Tibial artery (tissue), 4 donors: ENCODE measurements at regions not wholly inside any gene's neighbourhood (a gene's known extent, or its start where the extent isn't known, plus 50 kb on each side); places are given as distances from the start of the nearest gene placed in this dataset.

ENCODE experiments used
- DNase-seq, 2 donors: peaks; one replicate each; pipeline ENCODE4 v3.0.0-alpha.2; 2019
- H3K27ac ChIP-seq, 2 donors: fragments of 200-600 bp; sonication (generic) in 1 of 2; 1 replicate in 1 of 2; 2 replicates in 1 of 2; pipeline ENCODE4 v1.5.1; 2018 to 2019; ENCODE audit warnings: mild to moderate bottlenecking in 1 of 2
- H3K27me3 ChIP-seq, 2 donors: fragments of 200-600 bp; sonication (generic) in 1 of 2; one replicate each; pipeline versions ENCODE4 v1.5.1 to v1.6.0; 2016 to 2019
- H3K36me3 ChIP-seq, 3 donors: fragments of 200-600 bp; sonication (generic) in 2 of 3; one replicate each; pipeline ENCODE4 v1.5.1; 2016 to 2019; ENCODE audit warnings: mild to moderate bottlenecking in 2 of 3
- H3K4me1 ChIP-seq, 4 donors: fragments of 200-600 bp; sonication (generic) in 2 of 4; 1 replicate in 3 of 4; 2 replicates in 1 of 4; pipeline ENCODE4 v1.5.1; 2016 to 2019
- H3K4me3 ChIP-seq, 2 donors: fragments of 200-600 bp; sonication (generic) in 1 of 2; 1 replicate in 1 of 2; 2 replicates in 1 of 2; pipeline ENCODE4 v1.5.1; 2018 to 2019; ENCODE audit warnings: mild to moderate bottlenecking in 2 of 2
- H3K9me3 ChIP-seq, 3 donors: fragments of 200-600 bp; sonication (generic) in 1 of 3; one replicate each; pipeline ENCODE4 v1.5.1; 2016 to 2019
- CTCF ChIP-seq, 2 experiments: fragments of 200-600 bp in 1 of 2; fragments of 450-650 bp in 1 of 2; IDR thresholded peaks; one replicate each; pipeline ENCODE4 v1.5.1; 2017 to 2019; ENCODE audit warnings: antibody characterized with exemption in 2 of 2, mild to moderate bottlenecking in 1 of 2, moderate library complexity in 1 of 2
- intact Hi-C: fragments of 100-400 bp; cut with DNase I; formaldehyde crosslinking; loops from one replicate; pipeline ENCODE4 v1.15.0; 2023; ENCODE audit warnings: low total_unique reads

DNA sequence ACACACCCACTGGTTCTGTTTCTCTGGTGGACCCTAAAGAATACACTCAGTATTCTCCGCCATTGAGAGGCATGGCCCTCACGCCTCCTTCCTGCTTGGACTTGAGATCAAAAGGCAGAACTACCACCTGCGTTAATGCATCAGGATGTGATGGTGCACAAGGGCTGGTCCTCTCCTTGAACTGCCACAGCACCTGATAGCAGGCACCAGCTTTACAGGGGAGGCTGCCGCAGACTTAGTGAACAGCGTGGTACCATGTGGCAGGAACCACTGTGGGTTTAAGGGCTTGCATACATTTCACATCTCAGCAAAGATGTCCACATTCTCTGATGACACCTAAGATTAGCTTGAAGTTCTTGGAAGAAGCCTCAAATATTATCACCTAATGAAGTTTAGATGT is 208.7 kb downstream of the GADD45G start:
- no peak for DNase-seq
- no peak for TF ChIP-seq CTCF (IDR thresholded peaks at IDR 0.05)
- intact Hi-C loops: loop anchor here (10.0 kb wide), 1 partner anchor 79 kb away; no protein-coding TSS in a partner anchor

GRCh38 chr9:89814340-89815040 is 209.7 kb downstream of the GADD45G start:
- no peaks in the 10 kb centered on the region for H3K36me3 ChIP-seq
- intact Hi-C loops: loop anchor here (10.0 kb wide), 1 partner anchor 80 kb away; no protein-coding TSS in a partner anchor
- H3K4me3 ChIP-seq: no peak overlapping the region
- no peak for TF ChIP-seq CTCF (IDR thresholded peaks at IDR 0.05)
- no peak for DNase-seq
- no peaks in the 10 kb centered on the region for H3K9me3 ChIP-seq
- peaks cover 0 to 12% (median 9%) of the 10 kb centered on the region in 4 donors for H3K4me1 ChIP-seq
- H3K27ac ChIP-seq: no peak overlapping the region
- peaks cover 0 to 10% of the 10 kb centered on the region in 2 donors for H3K27me3 ChIP-seq

More for the DNA sequence above, 208.7 kb downstream of the GADD45G start:
- Histone ChIP-seq H3K36me3 (no peaks in the 10 kb centered on the region), H3K9me3 (no peaks in the 10 kb centered on the region), H3K27me3 (peaks cover 0 to 10% of the 10 kb centered on the region in 2 donors), H3K4me1 (peaks cover 0 to 12% (median 9%) of the 10 kb centered on the region in 4 donors), H3K4me3 (no peak overlapping the region), H3K27ac (no peak overlapping the region)

GRCh38 chr9:89815061-89815902 is 210.5 kb downstream of the GADD45G start:
- peaks cover 0 to 10% of the 10 kb centered on the region in 2 donors for H3K27me3 ChIP-seq

GRCh38 chr9:89815903-89816573 is 211.2 kb downstream of the GADD45G start:
- H3K4me3 ChIP-seq: no peak overlapping the region
- DNase-seq: no peak
- peaks cover 0 to 10% of the 10 kb centered on the region in 2 donors for H3K27me3 ChIP-seq
- no peaks in the 10 kb centered on the region for H3K36me3 ChIP-seq
- H3K27ac ChIP-seq: no peak overlapping the region
- H3K4me1 ChIP-seq: peaks cover 0 to 12% (median 9%) of the 10 kb centered on the region in 4 donors
- intact Hi-C loops: loop anchor here (10.0 kb wide), 1 partner anchor 81 kb away; no protein-coding TSS in a partner anchor
- TF ChIP-seq CTCF (IDR thresholded peaks at IDR 0.05): no peak
- H3K9me3 ChIP-seq: no peaks in the 10 kb centered on the region

More at GRCh38 chr9:89815061-89815902, 210.5 kb downstream of the GADD45G start:
- H3K27ac ChIP-seq: no peak overlapping the region
- H3K9me3 ChIP-seq: no peaks in the 10 kb centered on the region
- peaks cover 0 to 12% (median 9%) of the 10 kb centered on the region in 4 donors for H3K4me1 ChIP-seq
- no peaks in the 10 kb centered on the region for H3K36me3 ChIP-seq
- no peak for DNase-seq
- no peak overlapping the region for H3K4me3 ChIP-seq
- intact Hi-C loops: loop anchor here (10.0 kb wide), 1 partner anchor 80 kb away; no protein-coding TSS in a partner anchor
- no peak for TF ChIP-seq CTCF (IDR thresholded peaks at IDR 0.05)
